Keratinocyte (primary cell): ENCODE measurements at regions not wholly inside any gene's neighbourhood (a gene's known extent, or its start where the extent isn't known, plus 50 kb on each side); places are given as distances from the start of the nearest gene placed in this dataset.

Source experiments
- EZH2 ChIP-seq: IDR thresholded peaks from one replicate; pipeline ENCODE4 v1.6.1; 2012; ENCODE audit warnings: inconsistent platforms, mild to moderate bottlenecking, low read length, moderate library complexity
- TF ChIP-seq, protein P1 (sequence below), 3 experiments: IDR thresholded peaks in 1 of 3; conservative IDR thresholded peaks in 1 of 3; optimal IDR thresholded peaks in 1 of 3; 2 replicates in 2 of 3; 3 replicates in 1 of 3; pipeline versions ENCODE3 to v1.5.1; 2011; ENCODE audit warnings: low read length in 3 of 3, mild to moderate bottlenecking in 3 of 3, moderate library complexity in 2 of 3, control low read depth in 1 of 3, inconsistent platforms in 1 of 3; ENCODE audit not compliant: insufficient read depth in 2 of 3; ENCODE audit errors: extremely low read depth in 1 of 3

DNA sequence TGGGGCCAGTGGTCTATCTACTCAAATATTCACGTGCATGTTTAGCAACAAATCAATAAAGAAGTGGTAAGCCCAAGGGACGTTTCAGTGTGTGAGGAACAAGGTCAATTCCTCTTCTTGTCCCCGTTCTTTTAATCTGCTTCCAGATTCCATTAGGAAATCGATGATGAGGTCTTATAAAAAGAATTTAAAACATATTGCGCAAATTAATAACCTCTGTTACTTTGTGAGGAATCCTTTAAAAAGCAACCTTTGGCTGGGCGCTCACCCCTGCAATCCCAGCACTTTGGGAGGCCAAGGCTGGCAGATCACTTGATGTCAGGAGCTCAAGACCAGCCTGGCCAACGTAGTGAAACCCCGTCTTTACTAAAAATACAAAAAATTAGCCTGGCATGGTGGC, 113.0 kb upstream of the TMPRSS2 start:
- TF ChIP-seq, protein P1, sequence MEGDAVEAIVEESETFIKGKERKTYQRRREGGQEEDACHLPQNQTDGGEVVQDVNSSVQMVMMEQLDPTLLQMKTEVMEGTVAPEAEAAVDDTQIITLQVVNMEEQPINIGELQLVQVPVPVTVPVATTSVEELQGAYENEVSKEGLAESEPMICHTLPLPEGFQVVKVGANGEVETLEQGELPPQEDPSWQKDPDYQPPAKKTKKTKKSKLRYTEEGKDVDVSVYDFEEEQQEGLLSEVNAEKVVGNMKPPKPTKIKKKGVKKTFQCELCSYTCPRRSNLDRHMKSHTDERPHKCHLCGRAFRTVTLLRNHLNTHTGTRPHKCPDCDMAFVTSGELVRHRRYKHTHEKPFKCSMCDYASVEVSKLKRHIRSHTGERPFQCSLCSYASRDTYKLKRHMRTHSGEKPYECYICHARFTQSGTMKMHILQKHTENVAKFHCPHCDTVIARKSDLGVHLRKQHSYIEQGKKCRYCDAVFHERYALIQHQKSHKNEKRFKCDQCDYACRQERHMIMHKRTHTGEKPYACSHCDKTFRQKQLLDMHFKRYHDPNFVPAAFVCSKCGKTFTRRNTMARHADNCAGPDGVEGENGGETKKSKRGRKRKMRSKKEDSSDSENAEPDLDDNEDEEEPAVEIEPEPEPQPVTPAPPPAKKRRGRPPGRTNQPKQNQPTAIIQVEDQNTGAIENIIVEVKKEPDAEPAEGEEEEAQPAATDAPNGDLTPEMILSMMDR (optimal IDR thresholded peaks at IDR 0.05 in 1 of 3, IDR thresholded peaks at IDR 0.05 in 1 of 3, conservative IDR thresholded peaks at IDR 0.05 in 1 of 3; ENCODE audit: extremely low read depth in 1 of 3, insufficient read depth in 2 of 3, low read length in 3 of 3) = no peak
- no peak for TF ChIP-seq EZH2
